H1 (cell line): ENCODE measurements at regions not wholly inside any gene's neighbourhood (a gene's known extent, or its start where the extent isn't known, plus 50 kb on each side); places are given as distances from the start of the nearest gene placed in this dataset.

Experiments
- CTCF ChIA-PET: fragments of 300-600 bp; sonication (Branson Sonifier 250); formaldehyde crosslinking; loops from one replicate; lab custom pipeline; 2021; ENCODE audit not compliant: partially characterized antibody; lab: Charles Lee
- POLR2A ChIA-PET: fragments of 300-600 bp; sonication (Branson Sonifier 250); formaldehyde crosslinking; loops from one replicate; lab custom pipeline; 2021; ENCODE audit warnings: inconsistent platforms; ENCODE audit not compliant: partially characterized antibody; lab: Charles Lee
- DNase-seq, 2 experiments: peaks; one replicate each; pipeline versions ENCODE4 v3.0.0 to v3.0.0-alpha.2; 2010 to 2022; ENCODE audit warnings: low spot score in 2 of 2, low read depth in 1 of 2, mixed read lengths in 1 of 2
- FAIRE-seq: peaks from 2 replicates; lab custom pipeline; 2011; peaks lifted over from hg19 to GRCh38; lab: Jason Lieb, UNC
- H2AFZ ChIP-seq: 2 replicates; pipeline ENCODE4 v1.8.1; 2012; ENCODE audit warnings: low read length, inconsistent platforms
- H2AK5ac ChIP-seq: 2 replicates; pipeline ENCODE4 v1.6.1; 2013; ENCODE audit warnings: low read depth, low read length
- H2BK120ac ChIP-seq: replicated peaks from 2 replicates; pipeline ENCODE3; 2013; ENCODE audit warnings: low read depth, low read length, inconsistent platforms
- H2BK12ac ChIP-seq: 2 replicates; pipeline ENCODE4 v1.6.1; 2013; ENCODE audit warnings: low read depth, low read length
- H2BK15ac ChIP-seq: 2 replicates; pipeline ENCODE4 v1.6.1; 2013; ENCODE audit warnings: low read length
- H2BK20ac ChIP-seq: 2 replicates; pipeline ENCODE4 v1.6.1; 2013; ENCODE audit warnings: low read length
- H2BK5ac ChIP-seq: 2 replicates; pipeline ENCODE4 v1.6.1; 2013; ENCODE audit warnings: low read depth, low read length
- H3K14ac ChIP-seq: 2 replicates; pipeline ENCODE4 v1.6.1; 2013; ENCODE audit warnings: inconsistent platforms; ENCODE audit not compliant: insufficient read length
- H3K18ac ChIP-seq: 2 replicates; pipeline ENCODE4 v1.6.1; 2013; ENCODE audit warnings: low read length; ENCODE audit errors: extremely low read depth
- H3K23ac ChIP-seq: 2 replicates; pipeline ENCODE4 v1.6.1; 2013; ENCODE audit warnings: inconsistent platforms; ENCODE audit not compliant: insufficient read length
- H3K23me2 ChIP-seq: 2 replicates; pipeline ENCODE4 v1.6.1; 2013; ENCODE audit warnings: low read depth, low read length
- H3K27ac ChIP-seq: 2 replicates; pipeline ENCODE4 v1.6.1; 2011; ENCODE audit warnings: low read depth, low read length, inconsistent platforms
- H3K27me3 ChIP-seq, 4 experiments: replicated peaks in 1 of 4; 1 replicate in 1 of 4; 2 replicates in 3 of 4; pipeline versions ENCODE4 v1.6.1 to v1.8.1; 2011 to 2013; ENCODE audit warnings: low read length in 3 of 4, mild to moderate bottlenecking in 3 of 4, inconsistent platforms in 2 of 4, mixed read lengths in 2 of 4, moderate library complexity in 1 of 4; ENCODE audit not compliant: control insufficient read depth in 3 of 4, insufficient read depth in 3 of 4; ENCODE audit errors: extremely low read depth in 1 of 4
- H3K36me3 ChIP-seq, 4 experiments: 2 replicates each; pipeline versions ENCODE4 v1.6.1 to v1.8.1; 2011 to 2013; ENCODE audit warnings: mild to moderate bottlenecking in 4 of 4, low read length in 3 of 4, moderate library complexity in 2 of 4, control low read depth in 1 of 4, inconsistent platforms in 1 of 4; ENCODE audit not compliant: insufficient read depth in 4 of 4, control insufficient read depth in 2 of 4
- H3K4ac ChIP-seq: replicated peaks from 2 replicates; pipeline ENCODE3; 2013; ENCODE audit warnings: low read length, low read depth, mixed read lengths, inconsistent platforms; ENCODE audit not compliant: insufficient read length
- H3K4me1 ChIP-seq, 4 experiments: replicated peaks in 1 of 4; 1 replicate in 1 of 4; 2 replicates in 3 of 4; pipeline versions ENCODE4 v1.6.1 to v1.8.1; 2011 to 2013; ENCODE audit warnings: low read length in 3 of 4, inconsistent platforms in 2 of 4, mixed read lengths in 1 of 4; ENCODE audit not compliant: insufficient read depth in 4 of 4, control insufficient read depth in 3 of 4
- H3K4me2 ChIP-seq, 2 experiments: 2 replicates each; pipeline versions ENCODE4 v1.6.1 to v1.8.1; 2011 to 2013; ENCODE audit warnings: low read depth in 2 of 2, low read length in 2 of 2, control low read depth in 1 of 2, inconsistent platforms in 1 of 2, mild to moderate bottlenecking in 1 of 2; ENCODE audit not compliant: insufficient read depth in 1 of 2
- H3K4me3 ChIP-seq, 4 experiments: fragments of 200-600, 300-600 bp in 1 of 4; sonication (generic), shearing (Covaris generic), sonication (Bioruptor Twin) in 1 of 4; 2 replicates each; pipeline versions ENCODE4 v1.5.1 to v1.8.1; 2011 to 2016; ENCODE audit warnings: low read length in 4 of 4, low read depth in 3 of 4, control low read depth in 2 of 4, inconsistent platforms in 2 of 4, mild to moderate bottlenecking in 2 of 4, mixed read lengths in 1 of 4, moderate library complexity in 1 of 4; ENCODE audit not compliant: insufficient read depth in 2 of 4; ENCODE audit errors: extremely low read depth in 1 of 4
- H3K56ac ChIP-seq: replicated peaks from 2 replicates; pipeline ENCODE3; 2013; ENCODE audit warnings: low read depth, mild to moderate bottlenecking, mixed read lengths, low read length, inconsistent platforms; ENCODE audit not compliant: insufficient read length
- H3K79me1 ChIP-seq: 2 replicates; pipeline ENCODE4 v1.6.1; 2013; ENCODE audit warnings: low read depth, low read length, control low read depth
- H3K79me2 ChIP-seq, 2 experiments: 2 replicates each; pipeline versions ENCODE4 v1.6.1 to v1.8.1; 2012 to 2013; ENCODE audit warnings: low read length in 2 of 2, mild to moderate bottlenecking in 2 of 2, inconsistent platforms in 1 of 2; ENCODE audit not compliant: insufficient read depth in 2 of 2, control insufficient read depth in 1 of 2
- H3K9ac ChIP-seq, 4 experiments: replicated peaks in 1 of 4; 1 replicate in 1 of 4; 2 replicates in 3 of 4; pipeline versions ENCODE4 v1.6.1 to v1.8.1; 2011 to 2013; ENCODE audit warnings: low read depth in 3 of 4, low read length in 3 of 4, control low read depth in 2 of 4, mild to moderate bottlenecking in 2 of 4, moderate library complexity in 2 of 4, inconsistent platforms in 1 of 4; ENCODE audit errors: extremely low read depth in 1 of 4
- H3K9me3 ChIP-seq, 2 experiments: 2 replicates each; pipeline versions ENCODE4 v1.6.1 to v1.8.1; 2012 to 2013; ENCODE audit warnings: mild to moderate bottlenecking in 2 of 2, moderate library complexity in 2 of 2, control low read depth in 1 of 2, inconsistent platforms in 1 of 2, low read depth in 1 of 2, low read length in 1 of 2, mixed read lengths in 1 of 2; ENCODE audit not compliant: insufficient read depth in 2 of 2
- H4K20me1 ChIP-seq, 2 experiments: replicated peaks in 1 of 2; 2 replicates each; pipeline versions ENCODE3 to v1.8.1; 2011 to 2013; ENCODE audit warnings: inconsistent platforms in 2 of 2, low read length in 2 of 2, mild to moderate bottlenecking in 1 of 2; ENCODE audit not compliant: insufficient read depth in 2 of 2, control insufficient read depth in 1 of 2
- H4K5ac ChIP-seq: 2 replicates; pipeline ENCODE4 v1.6.1; 2013; ENCODE audit warnings: low read length, low read depth, mixed read lengths, inconsistent platforms; ENCODE audit not compliant: insufficient read length
- H4K8ac ChIP-seq: 2 replicates; pipeline ENCODE4 v1.8.0; 2013; ENCODE audit warnings: mild to moderate bottlenecking, moderate library complexity, low read length, inconsistent platforms; ENCODE audit not compliant: insufficient read depth; ENCODE audit errors: extremely low read depth
- H4K91ac ChIP-seq: replicated peaks from 2 replicates; pipeline ENCODE3; 2013; ENCODE audit warnings: low read length, mixed read lengths, inconsistent platforms; ENCODE audit not compliant: insufficient read length
- BACH1 ChIP-seq: IDR thresholded peaks from 2 replicates; pipeline ENCODE4 v1.6.1; 2012; ENCODE audit warnings: low read length, improper control_type of control experiment
- CREB1 ChIP-seq: IDR thresholded peaks from 2 replicates; pipeline ENCODE4 v1.6.1; 2012; ENCODE audit warnings: inconsistent platforms
- CTBP2 ChIP-seq: IDR thresholded peaks from 2 replicates; pipeline ENCODE4 v1.7.0; 2011; ENCODE audit warnings: borderline replicate concordance, mild to moderate bottlenecking, moderate library complexity, mixed read lengths, low read length; ENCODE audit not compliant: insufficient read depth, insufficient read length
- EZH2 ChIP-seq: fragments of 200-600 bp; sonication (generic); IDR thresholded peaks from 2 replicates; pipeline ENCODE4 v1.7.1; 2012; ENCODE audit warnings: low read depth, mild to moderate bottlenecking, moderate library complexity, low read length, inconsistent platforms; ENCODE audit not compliant: severe bottlenecking
- GTF2F1 ChIP-seq: IDR thresholded peaks from 2 replicates; pipeline ENCODE4 v1.6.1; 2012; ENCODE audit warnings: low read depth, low read length, improper control_type of control experiment, borderline replicate concordance
- KDM5A ChIP-seq: fragments of 200-600 bp; IDR thresholded peaks from 2 replicates; pipeline ENCODE4 v1.7.1; 2012; ENCODE audit warnings: mild to moderate bottlenecking, low read length, inconsistent platforms, mixed read lengths
- NANOG ChIP-seq: IDR thresholded peaks from 2 replicates; pipeline ENCODE4 v1.6.1; 2011; ENCODE audit warnings: low read length, low read depth, mild to moderate bottlenecking, inconsistent platforms; ENCODE audit not compliant: insufficient read depth, poor library complexity, severe bottlenecking
- POLR2A ChIP-seq, 2 experiments: IDR thresholded peaks; 1 replicate in 1 of 2; 2 replicates in 1 of 2; pipeline ENCODE4 v1.6.1; 2011; ENCODE audit warnings: low read depth in 2 of 2, low read length in 2 of 2, mild to moderate bottlenecking in 2 of 2; ENCODE audit errors: control extremely low read depth in 1 of 2
- RBBP5 ChIP-seq: IDR thresholded peaks from 2 replicates; pipeline ENCODE4 v1.7.1; 2012; ENCODE audit warnings: low read depth, mild to moderate bottlenecking, inconsistent platforms, low read length, moderate library complexity, borderline replicate concordance
- RXRA ChIP-seq: IDR thresholded peaks from 2 replicates; pipeline ENCODE4 v1.6.1; 2011; ENCODE audit warnings: low read depth, mild to moderate bottlenecking, low read length, moderate library complexity; ENCODE audit not compliant: insufficient read depth
- SP2 ChIP-seq: IDR thresholded peaks from 2 replicates; pipeline ENCODE4 v1.6.1; 2012; ENCODE audit warnings: mild to moderate bottlenecking, low read length, inconsistent platforms
- SP4 ChIP-seq: IDR thresholded peaks from 2 replicates; pipeline ENCODE4 v1.6.1; 2012; ENCODE audit warnings: low read length, inconsistent platforms
- TAF1 ChIP-seq: IDR thresholded peaks from 2 replicates; pipeline ENCODE4 v1.6.1; 2011; ENCODE audit warnings: mild to moderate bottlenecking, low read depth, low read length
- TEAD4 ChIP-seq: IDR thresholded peaks from 2 replicates; pipeline ENCODE4 v1.6.1; 2012; ENCODE audit warnings: low read depth, low read length, inconsistent platforms, mixed read lengths
- WGBS, 2 experiments: shearing (Covaris generic) in 1 of 2; methylation state at CpG; one replicate each; pipeline versions ENCODE4 v1.1.6 to v1.1.7; 2013 to 2015; ENCODE audit warnings: low lambda C conversion rate in 2 of 2, mixed read lengths in 2 of 2, inconsistent platforms in 1 of 2, low coverage in 1 of 2, missing lambda C conversion rate in 1 of 2; ENCODE audit not compliant: insufficient replicate concordance in 2 of 2, insufficient coverage in 1 of 2, insufficient read length in 1 of 2; ENCODE audit errors: extremely low coverage in 1 of 2, missing lambda C conversion rate in 1 of 2; 5-methylcytosine and 5-hydroxymethylcytosine counted together

DNA sequence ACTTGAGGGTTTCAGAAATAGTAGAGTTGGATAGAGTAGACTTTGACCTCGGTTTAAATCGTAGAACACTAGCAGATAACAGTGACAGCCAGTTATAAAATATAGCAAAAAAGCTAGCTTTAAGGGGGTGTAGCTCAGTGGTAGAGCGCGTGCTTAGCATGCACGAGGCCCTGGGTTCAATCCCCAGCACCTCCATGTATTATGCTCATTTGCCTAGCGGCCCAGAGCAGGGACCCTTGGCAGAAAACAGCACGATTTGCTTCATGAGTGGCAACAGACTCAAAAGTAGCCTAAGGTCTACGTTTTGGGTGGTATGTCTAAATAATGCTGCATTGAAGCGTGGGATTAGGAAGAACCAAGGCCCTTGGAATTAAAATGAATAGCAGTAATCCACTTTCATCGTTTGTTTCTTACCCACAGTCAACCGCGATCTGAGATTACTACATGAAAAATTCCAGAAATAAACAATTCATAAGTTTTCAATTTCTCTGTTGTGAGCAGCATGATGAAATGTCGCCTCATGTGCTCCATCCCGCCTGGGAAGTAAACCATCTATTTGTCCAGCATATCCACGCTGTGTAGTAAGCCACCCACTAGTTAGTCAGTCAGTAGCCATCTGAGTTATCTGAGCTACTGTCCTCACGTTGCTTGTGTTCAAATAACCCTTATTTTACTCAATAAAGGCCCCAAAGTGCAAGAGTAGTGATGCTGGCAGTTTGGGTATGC lies 184.9 kb downstream of the GPX5 start:
- no peak overlapping the region for H4K8ac ChIP-seq
- DNase-seq = peak; percentile 63 to 85
- no peak overlapping the region for H3K14ac ChIP-seq
- H3K36me3 ChIP-seq = no peaks in the 10 kb centered on the region
- peaks cover 7% of the 10 kb centered on the region; the same call in 1 of the 2 replicates for H3K23me2 ChIP-seq
- H4K5ac ChIP-seq = no peak overlapping the region
- H2AK5ac ChIP-seq = no peak overlapping the region
- H2BK120ac ChIP-seq = no peak overlapping the region
- H2BK20ac ChIP-seq = no peak overlapping the region
- CTCF ChIA-PET = interaction anchor here (0.7 to 1.8 kb wide), 6 partner anchors 16 to 305 kb away, joined by 3 to 6 read pairs (median 4); no protein-coding TSS in a partner anchor
- H3K9me3 ChIP-seq = peaks cover 0 to 6% of the 10 kb centered on the region in 2 experiments; a peak in 1 of 4 replicates
- H2BK12ac ChIP-seq = no peak overlapping the region
- no peaks in the 10 kb centered on the region for H3K27me3 ChIP-seq
- H3K9ac ChIP-seq = no peak overlapping the region
- 39% methylated on average over 16 of the region's 16 CpGs; no CpG with 5 or more reads in 1 of the 2 experiments for WGBS, 2 experiments
- peak overlapping the region; percentile 79 to 99 for H3K4me2 ChIP-seq
- FAIRE-seq = peak; percentile 95
- no peak overlapping the region for H3K56ac ChIP-seq
- H3K18ac ChIP-seq = no peak overlapping the region
- H2BK15ac ChIP-seq = peak overlapping the region; percentile 53; the same call in 1 of the 2 replicates
- H3K79me1 ChIP-seq = no peaks in the 10 kb centered on the region
- peak overlapping the region; percentile 78 to 100 (median 88) for H3K4me3 ChIP-seq
- no peak overlapping the region for H2BK5ac ChIP-seq
- no peak overlapping the region for H3K23ac ChIP-seq
- H3K4ac ChIP-seq = no peak overlapping the region
- H3K27ac ChIP-seq = no peak overlapping the region
- no peak overlapping the region for H2AFZ ChIP-seq
- no peaks in the 10 kb centered on the region for H3K79me2 ChIP-seq
- H3K4me1 ChIP-seq = no peaks in the 10 kb centered on the region; a peak in 1 of 7 replicates
- POLR2A ChIA-PET = interaction anchor here (1.1 to 2.1 kb wide), 6 partner anchors 9 to 156 kb away, joined by 3 to 7 read pairs (median 4); no protein-coding TSS in a partner anchor
- H4K91ac ChIP-seq = no peak overlapping the region
- H4K20me1 ChIP-seq = no peaks in the 10 kb centered on the region
- TF ChIP-seq GTF2F1 = no peak
- no peak for TF ChIP-seq KDM5A
- no peak for TF ChIP-seq EZH2
- TF ChIP-seq CREB1 = no peak
- TF ChIP-seq RBBP5 = no peak
- TF ChIP-seq RXRA = no peak
- peak; percentile 77 for TF ChIP-seq TEAD4
- TF ChIP-seq SP4 = no peak
- no peak for TF ChIP-seq SP2
- no peak for TF ChIP-seq POLR2A (IDR thresholded peaks at IDR 0.05; ENCODE audit: control extremely low read depth in 1 of 2, low read depth in 2 of 2, low read length in 2 of 2)
- TF ChIP-seq CTBP2 = no peak
- TF ChIP-seq BACH1 = no peak
- TF ChIP-seq TAF1 = no peak
- TF ChIP-seq NANOG = no peak
